Esophagus (tissue), 2 donors: ENCODE measurements at regions not wholly inside any gene's neighbourhood (a gene's known extent, or its start where the extent isn't known, plus 50 kb on each side); places are given as distances from the start of the nearest gene placed in this dataset.
"Not testable (repeated sequence)": the region's sequence is repeated elsewhere in the genome, so short reads cannot be mapped to it uniquely, and the experiment has no call there.

Experiments
- H3K27ac ChIP-seq, 2 donors: one replicate each; pipeline ENCODE4 v1.5.1; 2013; ENCODE audit warnings: low read depth in 2 of 2, mild to moderate bottlenecking in 2 of 2, inconsistent platforms in 1 of 2, low read length in 1 of 2, moderate library complexity in 1 of 2
- H3K27me3 ChIP-seq, 2 donors: one replicate each; pipeline ENCODE4 v1.6.1; 2013; ENCODE audit warnings: low read length in 2 of 2, control low read depth in 1 of 2, mild to moderate bottlenecking in 1 of 2; ENCODE audit not compliant: insufficient read depth in 2 of 2, control insufficient read depth in 1 of 2
- H3K36me3 ChIP-seq, 2 donors: one replicate each; pipeline ENCODE4 v1.6.1; 2013; ENCODE audit warnings: low read length in 1 of 2; ENCODE audit not compliant: control insufficient read depth in 2 of 2, insufficient read depth in 2 of 2
- H3K4me1 ChIP-seq, 2 donors: one replicate each; pipeline ENCODE4 v1.6.1; 2013; ENCODE audit warnings: low read length in 1 of 2; ENCODE audit not compliant: control insufficient read depth in 2 of 2, insufficient read depth in 2 of 2
- H3K4me3 ChIP-seq, 2 donors: one replicate each; pipeline ENCODE4 v1.5.1; 2013; ENCODE audit warnings: low read length in 2 of 2, mild to moderate bottlenecking in 2 of 2, low read depth in 1 of 2, moderate library complexity in 1 of 2
- H3K9me3 ChIP-seq, 2 donors: one replicate each; pipeline ENCODE4 v1.6.1; 2013; ENCODE audit warnings: mild to moderate bottlenecking in 2 of 2, low read depth in 1 of 2, low read length in 1 of 2, moderate library complexity in 1 of 2; ENCODE audit not compliant: control insufficient read depth in 2 of 2, insufficient read depth in 1 of 2
- WGBS, 2 donors: extraction: QIAGEN DNeasy Blood & Tissue Kit; methylation state at CpG; one replicate each; pipeline ENCODE4 v1.1.7; 2013; 5-methylcytosine and 5-hydroxymethylcytosine counted together
- donor health status: healthy with polysubstance abuse.
- donor health status: Bipolar disorder and iron deficiency.

- not testable (repeated sequence) for H3K27me3 ChIP-seq, H3K4me1 ChIP-seq, H3K36me3 ChIP-seq, H3K9me3 ChIP-seq, H3K27ac ChIP-seq, H3K4me3 ChIP-seq
Observed at GRCh38 chr13:83073930-83074329, 808.3 kb downstream of the SLITRK1 start.

- 29 to 45% methylated on average over 3 of the region's 3 CpGs for WGBS, 2 donors
- Histone ChIP-seq H3K4me3 (no peak overlapping the region), H3K4me1 (no peaks in the 10 kb centered on the region), H3K36me3 (no peaks in the 10 kb centered on the region), H3K9me3 (no peaks in the 10 kb centered on the region), H3K27me3 (no peaks in the 10 kb centered on the region), H3K27ac (no peak overlapping the region)
Observed at GRCh38 chr13:83065108-83065507, 817.2 kb downstream of the SLITRK1 start.

- Histone ChIP-seq H3K9me3 (no peaks in the 10 kb centered on the region), H3K36me3 (no peaks in the 10 kb centered on the region), H3K27ac (no peak overlapping the region), H3K27me3 (no peaks in the 10 kb centered on the region), H3K4me3 (no peak overlapping the region), H3K4me1 (no peaks in the 10 kb centered on the region)
- WGBS, 2 donors, result 89 to 96% methylated on average over 1 of the region's 1 CpG
Observed at GRCh38 chr13:83057119-83057518, 825.2 kb downstream of the SLITRK1 start.

- H3K27ac ChIP-seq, result no peak overlapping the region
- no peaks in the 10 kb centered on the region for H3K36me3 ChIP-seq
- 90 to 92% methylated on average over 3 of the region's 3 CpGs for WGBS, 2 donors
- no peak overlapping the region for H3K4me3 ChIP-seq
- no peaks in the 10 kb centered on the region for H3K4me1 ChIP-seq
- H3K9me3 ChIP-seq, result no peaks in the 10 kb centered on the region
- H3K27me3 ChIP-seq, result no peaks in the 10 kb centered on the region
Observed at GRCh38 chr13:83056269-83056668, 826.0 kb downstream of the SLITRK1 start.

GRCh38 chr13:83048419-83048818 lies 833.9 kb downstream of the SLITRK1 start:
- no peaks in the 10 kb centered on the region for H3K27me3 ChIP-seq
- no peaks in the 10 kb centered on the region for H3K36me3 ChIP-seq
- H3K4me3 ChIP-seq, result no peak overlapping the region
- 51 to 69% methylated on average over 1 of the region's 1 CpG for WGBS, 2 donors
- no peak overlapping the region for H3K27ac ChIP-seq
- no peaks in the 10 kb centered on the region for H3K4me1 ChIP-seq
- H3K9me3 ChIP-seq, result no peaks in the 10 kb centered on the region

- WGBS, 2 donors, result 90 to 100% methylated on average over 1 of the region's 1 CpG
- H3K4me3 ChIP-seq, result no peak overlapping the region
- no peaks in the 10 kb centered on the region for H3K4me1 ChIP-seq
- no peaks in the 10 kb centered on the region for H3K9me3 ChIP-seq
- no peaks in the 10 kb centered on the region for H3K36me3 ChIP-seq
- H3K27me3 ChIP-seq, result no peaks in the 10 kb centered on the region
- H3K27ac ChIP-seq, result no peak overlapping the region
Observed at GRCh38 chr13:83024955-83025594, 857.2 kb downstream of the SLITRK1 start.

- Histone ChIP-seq H3K4me3 (no peak overlapping the region), H3K27ac (no peak overlapping the region), H3K36me3 (no peaks in the 10 kb centered on the region), H3K9me3 (no peaks in the 10 kb centered on the region), H3K27me3 (no peaks in the 10 kb centered on the region), H3K4me1 (no peaks in the 10 kb centered on the region)
- WGBS, 2 donors, result 81 to 90% methylated on average over 1 of the region's 1 CpG
Observed at GRCh38 chr13:83024232-83024631, 858.0 kb downstream of the SLITRK1 start.

- H3K4me1 ChIP-seq, result no peaks in the 10 kb centered on the region
- H3K4me3 ChIP-seq, result no peak overlapping the region
- WGBS, 2 donors, result 82 to 83% methylated on average over 4 of the region's 4 CpGs
- no peaks in the 10 kb centered on the region for H3K27me3 ChIP-seq
- H3K9me3 ChIP-seq, result no peaks in the 10 kb centered on the region
- H3K36me3 ChIP-seq, result no peaks in the 10 kb centered on the region
- no peak overlapping the region for H3K27ac ChIP-seq
Observed at GRCh38 chr13:83019986-83020385, 862.3 kb downstream of the SLITRK1 start.

GRCh38 chr13:83009987-83010386 lies 872.3 kb downstream of the SLITRK1 start:
- H3K9me3 ChIP-seq, result no peaks in the 10 kb centered on the region
- 67 to 70% methylated on average over 2 of the region's 2 CpGs for WGBS, 2 donors
- H3K27ac ChIP-seq, result no peak overlapping the region
- H3K4me1 ChIP-seq, result no peaks in the 10 kb centered on the region
- no peaks in the 10 kb centered on the region for H3K36me3 ChIP-seq
- no peak overlapping the region for H3K4me3 ChIP-seq
- no peaks in the 10 kb centered on the region for H3K27me3 ChIP-seq

GRCh38 chr13:83008212-83008929 lies 873.9 kb downstream of the SLITRK1 start:
- H3K27me3 ChIP-seq, result no peaks in the 10 kb centered on the region
- no peak overlapping the region for H3K27ac ChIP-seq
- 47 to 61% methylated on average over 3 of the region's 3 CpGs for WGBS, 2 donors
- no peaks in the 10 kb centered on the region for H3K4me1 ChIP-seq
- H3K4me3 ChIP-seq, result no peak overlapping the region
- no peaks in the 10 kb centered on the region for H3K9me3 ChIP-seq
- H3K36me3 ChIP-seq, result no peaks in the 10 kb centered on the region
